GM12878 (cell line): ENCODE measurements at regions not wholly inside any gene's neighbourhood (a gene's known extent, or its start where the extent isn't known, plus 50 kb on each side); places are given as distances from the start of the nearest gene placed in this dataset.

Experiments used
- ATF3 ChIP-seq: IDR thresholded peaks from 2 replicates; pipeline ENCODE4 v1.6.1; 2011; ENCODE audit warnings: low read depth, mild to moderate bottlenecking, low read length, moderate library complexity, borderline replicate concordance; ENCODE audit errors: extremely low read depth
- BCL3 ChIP-seq: IDR thresholded peaks from 2 replicates; pipeline ENCODE4 v1.6.1; 2011; ENCODE audit warnings: borderline replicate concordance, low read depth, mild to moderate bottlenecking, moderate library complexity, low read length; ENCODE audit not compliant: insufficient read depth, poor library complexity, severe bottlenecking
- CHD2 ChIP-seq: IDR thresholded peaks from 2 replicates; pipeline ENCODE4 v1.6.1; 2011; ENCODE audit warnings: low read depth, low read length, improper control_type of control experiment, borderline replicate concordance
- CTCF ChIP-seq, 3 experiments: IDR thresholded peaks in 2 of 3; conservative IDR thresholded peaks in 1 of 3; 2 replicates each; pipeline ENCODE4 v1.5.1; 2011; ENCODE audit warnings: low read depth in 3 of 3, low read length in 3 of 3, mild to moderate bottlenecking in 3 of 3, control low read depth in 2 of 3, moderate library complexity in 2 of 3, inconsistent platforms in 1 of 3, mixed read lengths in 1 of 3; ENCODE audit not compliant: control insufficient read depth in 2 of 3, insufficient read depth in 1 of 3; ENCODE audit errors: extremely low read depth in 1 of 3
- DPF2 ChIP-seq: fragments of 450-650 bp; IDR thresholded peaks from 2 replicates; pipeline ENCODE4 v1.6.1; 2017; ENCODE audit warnings: mild to moderate bottlenecking
- FOS ChIP-seq: IDR thresholded peaks from 3 replicates; pipeline ENCODE4 v1.6.1; 2011; ENCODE audit warnings: borderline replicate concordance; ENCODE audit not compliant: insufficient read length; ENCODE audit errors: extremely low read depth
- FOXM1 ChIP-seq: IDR thresholded peaks from 2 replicates; pipeline ENCODE4 v1.6.1; 2012; ENCODE audit warnings: low read depth, mild to moderate bottlenecking, inconsistent platforms, low read length, moderate library complexity
- GABPA ChIP-seq: IDR thresholded peaks from 2 replicates; pipeline ENCODE4 v1.6.1; 2014; ENCODE audit warnings: antibody characterized with exemption, low read depth, mild to moderate bottlenecking, inconsistent platforms
- MEF2B ChIP-seq: fragments of 450-650 bp; IDR thresholded peaks from 2 replicates; pipeline ENCODE4 v1.6.1; 2018; ENCODE audit warnings: mild to moderate bottlenecking, moderate library complexity; ENCODE audit not compliant: partially characterized antibody, poor library complexity, severe bottlenecking
- MTA3 ChIP-seq: IDR thresholded peaks from 2 replicates; pipeline ENCODE4 v1.6.1; 2012; ENCODE audit warnings: low read length, inconsistent platforms, borderline replicate concordance
- NBN ChIP-seq: fragments of 450-650 bp; IDR thresholded peaks from 2 replicates; pipeline ENCODE4 v1.6.1; 2016
- NFXL1 ChIP-seq: fragments of 450-650 bp; IDR thresholded peaks from 2 replicates; pipeline ENCODE4 v1.6.1; 2017; ENCODE audit warnings: antibody characterized with exemption, mild to moderate bottlenecking, borderline replicate concordance
- PML ChIP-seq: IDR thresholded peaks from 2 replicates; pipeline ENCODE4 v1.6.1; 2012; ENCODE audit warnings: low read length, inconsistent platforms
- RAD21 ChIP-seq: IDR thresholded peaks from 2 replicates; pipeline ENCODE4 v1.6.1; 2011; ENCODE audit warnings: mild to moderate bottlenecking, low read depth, low read length, moderate library complexity; ENCODE audit not compliant: insufficient read depth
- RCOR1 ChIP-seq: conservative IDR thresholded peaks from 2 replicates; pipeline ENCODE4 v1.6.1; 2012; ENCODE audit warnings: low read depth, low read length, improper control_type of control experiment
- SIX5 ChIP-seq: IDR thresholded peaks from 2 replicates; pipeline ENCODE4 v1.6.1; 2011; ENCODE audit warnings: mild to moderate bottlenecking, low read depth, low read length, moderate library complexity; ENCODE audit not compliant: severe bottlenecking
- SRF ChIP-seq, 2 experiments: IDR thresholded peaks; 2 replicates each; pipeline ENCODE4 v1.6.1; 2011; ENCODE audit warnings: low read depth in 2 of 2, low read length in 2 of 2, mild to moderate bottlenecking in 1 of 2, moderate library complexity in 1 of 2
- TCF7 ChIP-seq: IDR thresholded peaks from 2 replicates; pipeline ENCODE4 v1.6.1; 2014; ENCODE audit warnings: antibody characterized with exemption, borderline replicate concordance
- ZNF207 ChIP-seq: fragments of 450-650 bp; IDR thresholded peaks from 2 replicates; pipeline ENCODE4 v1.6.1; 2014; ENCODE audit warnings: antibody characterized with exemption, mild to moderate bottlenecking, borderline replicate concordance
- ZNF274 ChIP-seq: IDR thresholded peaks from one replicate; pipeline ENCODE4 v1.8.0; 2011; ENCODE audit not compliant: insufficient read length, insufficient read depth
- TF ChIP-seq, protein P1 (sequence below): fragments of 450-650 bp; IDR thresholded peaks from 2 replicates; pipeline ENCODE4 v1.6.1; 2017; ENCODE audit warnings: mild to moderate bottlenecking, moderate library complexity
- TF ChIP-seq, protein P2 (sequence below): fragments of 450-650 bp; IDR thresholded peaks from 2 replicates; pipeline ENCODE4 v1.6.1; 2017; ENCODE audit warnings: borderline replicate concordance

- TF ChIP-seq, protein P1, sequence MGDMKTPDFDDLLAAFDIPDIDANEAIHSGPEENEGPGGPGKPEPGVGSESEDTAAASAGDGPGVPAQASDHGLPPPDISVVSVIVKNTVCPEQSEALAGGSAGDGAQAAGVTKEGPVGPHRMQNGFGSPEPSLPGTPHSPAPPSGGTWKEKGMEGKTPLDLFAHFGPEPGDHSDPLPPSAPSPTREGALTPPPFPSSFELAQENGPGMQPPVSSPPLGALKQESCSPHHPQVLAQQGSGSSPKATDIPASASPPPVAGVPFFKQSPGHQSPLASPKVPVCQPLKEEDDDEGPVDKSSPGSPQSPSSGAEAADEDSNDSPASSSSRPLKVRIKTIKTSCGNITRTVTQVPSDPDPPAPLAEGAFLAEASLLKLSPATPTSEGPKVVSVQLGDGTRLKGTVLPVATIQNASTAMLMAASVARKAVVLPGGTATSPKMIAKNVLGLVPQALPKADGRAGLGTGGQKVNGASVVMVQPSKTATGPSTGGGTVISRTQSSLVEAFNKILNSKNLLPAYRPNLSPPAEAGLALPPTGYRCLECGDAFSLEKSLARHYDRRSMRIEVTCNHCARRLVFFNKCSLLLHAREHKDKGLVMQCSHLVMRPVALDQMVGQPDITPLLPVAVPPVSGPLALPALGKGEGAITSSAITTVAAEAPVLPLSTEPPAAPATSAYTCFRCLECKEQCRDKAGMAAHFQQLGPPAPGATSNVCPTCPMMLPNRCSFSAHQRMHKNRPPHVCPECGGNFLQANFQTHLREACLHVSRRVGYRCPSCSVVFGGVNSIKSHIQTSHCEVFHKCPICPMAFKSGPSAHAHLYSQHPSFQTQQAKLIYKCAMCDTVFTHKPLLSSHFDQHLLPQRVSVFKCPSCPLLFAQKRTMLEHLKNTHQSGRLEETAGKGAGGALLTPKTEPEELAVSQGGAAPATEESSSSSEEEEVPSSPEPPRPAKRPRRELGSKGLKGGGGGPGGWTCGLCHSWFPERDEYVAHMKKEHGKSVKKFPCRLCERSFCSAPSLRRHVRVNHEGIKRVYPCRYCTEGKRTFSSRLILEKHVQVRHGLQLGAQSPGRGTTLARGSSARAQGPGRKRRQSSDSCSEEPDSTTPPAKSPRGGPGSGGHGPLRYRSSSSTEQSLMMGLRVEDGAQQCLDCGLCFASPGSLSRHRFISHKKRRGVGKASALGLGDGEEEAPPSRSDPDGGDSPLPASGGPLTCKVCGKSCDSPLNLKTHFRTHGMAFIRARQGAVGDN: no peak
- TF ChIP-seq MTA3: no peak
- TF ChIP-seq BCL3: peak; percentile 44
- no peak for TF ChIP-seq CHD2
- no peak for TF ChIP-seq RAD21
- no peak for TF ChIP-seq TCF7
- TF ChIP-seq MEF2B: peak; percentile 62
- no peak for TF ChIP-seq ATF3
- TF ChIP-seq SIX5: no peak
- TF ChIP-seq NFXL1: no peak
- TF ChIP-seq FOS: no peak
- no peak for TF ChIP-seq FOXM1
- no peak for TF ChIP-seq CTCF (IDR thresholded peaks at IDR 0.05 in 2 of 3, conservative IDR thresholded peaks at IDR 0.05 in 1 of 3; ENCODE audit: control insufficient read depth in 2 of 3, extremely low read depth in 1 of 3, insufficient read depth in 1 of 3, low read depth in 3 of 3, low read length in 3 of 3)
- TF ChIP-seq RCOR1: no peak
- no peak for TF ChIP-seq ZNF207
- peak; percentile 82 for TF ChIP-seq DPF2
- no peak for TF ChIP-seq NBN
- no peak for TF ChIP-seq GABPA
- TF ChIP-seq PML: no peak
- TF ChIP-seq SRF (IDR thresholded peaks at IDR 0.05; ENCODE audit: low read depth in 2 of 2, low read length in 2 of 2): no peak
- TF ChIP-seq ZNF274: no peak
- TF ChIP-seq, protein P2, sequence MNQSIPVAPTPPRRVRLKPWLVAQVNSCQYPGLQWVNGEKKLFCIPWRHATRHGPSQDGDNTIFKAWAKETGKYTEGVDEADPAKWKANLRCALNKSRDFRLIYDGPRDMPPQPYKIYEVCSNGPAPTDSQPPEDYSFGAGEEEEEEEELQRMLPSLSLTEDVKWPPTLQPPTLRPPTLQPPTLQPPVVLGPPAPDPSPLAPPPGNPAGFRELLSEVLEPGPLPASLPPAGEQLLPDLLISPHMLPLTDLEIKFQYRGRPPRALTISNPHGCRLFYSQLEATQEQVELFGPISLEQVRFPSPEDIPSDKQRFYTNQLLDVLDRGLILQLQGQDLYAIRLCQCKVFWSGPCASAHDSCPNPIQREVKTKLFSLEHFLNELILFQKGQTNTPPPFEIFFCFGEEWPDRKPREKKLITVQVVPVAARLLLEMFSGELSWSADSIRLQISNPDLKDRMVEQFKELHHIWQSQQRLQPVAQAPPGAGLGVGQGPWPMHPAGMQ: no peak
Observed at GRCh38 chr4:132123870-132124623, 1025.0 kb upstream of the PCDH10 start (continued).
